CD4-positive, alpha-beta memory T cell (primary cell): ENCODE measurements at regions not wholly inside any gene's neighbourhood (a gene's known extent, or its start where the extent isn't known, plus 50 kb on each side); places are given as distances from the start of the nearest gene placed in this dataset.

Source experiments
- CTCF ChIA-PET: fragments of 350-600 bp; sonication (Branson Sonifier 250); formaldehyde crosslinking; loops from one replicate; lab custom pipeline; 2021; ENCODE audit warnings: inconsistent platforms; ENCODE audit not compliant: partially characterized antibody; lab: Charles Lee
- POLR2A ChIA-PET: fragments of 350-600 bp; sonication (Branson Sonifier 250); formaldehyde crosslinking; loops from one replicate; lab custom pipeline; 2021; ENCODE audit not compliant: partially characterized antibody; lab: Charles Lee
- DNase-seq, 5 donors: peaks; one replicate each; pipeline versions ENCODE4 v3.0.0 to v3.0.0-alpha.2; 2020 to 2022; ENCODE audit warnings: mixed read lengths in 1 of 5
- H3K27ac ChIP-seq: one replicate; pipeline ENCODE4 v1.7.0; 2013; ENCODE audit warnings: low read depth, low read length
- H3K27me3 ChIP-seq: 2 replicates; pipeline ENCODE4 v1.7.0; 2013; ENCODE audit warnings: mild to moderate bottlenecking, low read length, moderate library complexity; ENCODE audit not compliant: insufficient read depth
- H3K36me3 ChIP-seq: 2 replicates; pipeline ENCODE4 v1.7.0; 2013; ENCODE audit warnings: mild to moderate bottlenecking, low read length, moderate library complexity; ENCODE audit not compliant: insufficient read depth
- H3K4me1 ChIP-seq: 2 replicates; pipeline ENCODE4 v1.7.0; 2013; ENCODE audit warnings: mild to moderate bottlenecking, low read length, moderate library complexity; ENCODE audit not compliant: insufficient read depth
- H3K4me3 ChIP-seq, 2 donors: one replicate each; pipeline ENCODE4 v1.7.0; 2013; ENCODE audit warnings: low read length in 2 of 2, mild to moderate bottlenecking in 1 of 2
- H3K9me3 ChIP-seq, 2 donors: one replicate each; pipeline ENCODE4 v1.7.0; 2013; ENCODE audit warnings: low read length in 2 of 2, control low read depth in 1 of 2; ENCODE audit not compliant: control insufficient read depth in 1 of 2
- H3K27ac Mint-ChIP-seq, 7 donors: one replicate each; pipeline ENCODE4 v1.8.0; 2020 to 2021; ENCODE audit warnings: mixed read lengths in 7 of 7, mild to moderate bottlenecking in 6 of 7, inconsistent platforms in 3 of 7, moderate library complexity in 3 of 7
- H3K27me3 Mint-ChIP-seq, 2 donors: one replicate each; pipeline ENCODE4 v1.8.0; 2020 to 2021; ENCODE audit warnings: mixed read lengths in 2 of 2
- H3K36me3 Mint-ChIP-seq, 2 donors: one replicate each; pipeline ENCODE4 v1.8.0; 2020 to 2021; ENCODE audit warnings: mixed read lengths in 2 of 2, inconsistent platforms in 1 of 2, mild to moderate bottlenecking in 1 of 2
- H3K4me1 Mint-ChIP-seq, 4 donors: one replicate each; pipeline ENCODE4 v1.8.0; 2020 to 2021; ENCODE audit warnings: mixed read lengths in 4 of 4, mild to moderate bottlenecking in 1 of 4
- H3K4me3 Mint-ChIP-seq, 8 donors: one replicate each; pipeline ENCODE4 v1.8.0; 2020 to 2021; ENCODE audit warnings: mixed read lengths in 8 of 8, mild to moderate bottlenecking in 7 of 8, moderate library complexity in 6 of 8, inconsistent platforms in 3 of 8
- H3K9me3 Mint-ChIP-seq, 8 donors: one replicate each; pipeline ENCODE4 v1.8.0; 2020 to 2021; ENCODE audit warnings: mixed read lengths in 8 of 8, mild to moderate bottlenecking in 5 of 8, inconsistent platforms in 3 of 8, moderate library complexity in 1 of 8
- intact Hi-C: fragments of 100-400 bp; cut with micrococcal nuclease; formaldehyde crosslinking; loops from one replicate; pipeline ENCODE4 v1.15.1; 2023

DNA sequence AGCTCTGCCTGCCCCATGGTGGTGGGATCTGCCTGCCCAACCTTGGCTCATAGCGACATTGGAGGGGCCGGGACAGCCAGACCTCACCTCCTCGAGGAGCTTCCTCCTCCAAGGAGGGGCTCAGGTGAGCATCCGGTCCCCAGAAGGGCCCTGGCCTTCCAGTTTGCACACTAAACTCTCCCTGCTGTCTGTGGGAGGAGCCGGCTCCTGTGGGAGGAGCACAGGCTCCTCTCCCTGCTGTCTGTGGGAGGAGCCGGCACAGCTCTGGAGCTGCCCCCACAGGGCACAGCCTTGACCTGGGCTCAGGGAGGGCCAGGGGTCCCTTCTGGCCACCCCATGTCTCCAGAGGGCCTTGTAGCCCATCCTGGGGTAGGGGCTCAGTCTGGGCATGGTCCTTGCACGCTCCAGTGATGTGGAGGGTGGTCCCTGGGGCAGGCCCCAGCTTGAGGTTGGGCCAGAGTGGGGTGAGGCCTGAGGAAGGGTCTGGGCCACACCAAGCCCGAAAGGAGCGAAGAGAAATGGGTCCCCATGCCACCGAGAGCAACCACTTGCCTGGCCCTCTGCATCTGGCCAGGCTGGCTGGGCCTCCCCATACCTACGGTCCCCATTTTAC lies 147.5 kb upstream of the C14orf180 start:
- Histone ChIP-seq H3K27me3 (no peaks in the 10 kb centered on the region), H3K27ac (no peak overlapping the region), H3K4me3 (no peak overlapping the region), H3K9me3 (no peaks in the 10 kb centered on the region), H3K36me3 (no peaks in the 10 kb centered on the region), H3K4me1 (no peaks in the 10 kb centered on the region)
- intact Hi-C loops: no loop called here
- no peak for DNase-seq
- ChIA-PET CTCF (no interaction called here), POLR2A (no interaction called here)
- Mint-ChIP-seq H3K27me3 (peaks cover 2 to 4% of the 10 kb centered on the region in 2 donors), H3K36me3 (no peaks in the 10 kb centered on the region), H3K27ac (no peak overlapping the region), H3K9me3 (peaks cover 0 to 1% (median 0%) of the 10 kb centered on the region in 8 donors), H3K4me1 (peaks cover 0 to 5% (median 0%) of the 10 kb centered on the region in 4 donors), H3K4me3 (no peak overlapping the region)

DNA sequence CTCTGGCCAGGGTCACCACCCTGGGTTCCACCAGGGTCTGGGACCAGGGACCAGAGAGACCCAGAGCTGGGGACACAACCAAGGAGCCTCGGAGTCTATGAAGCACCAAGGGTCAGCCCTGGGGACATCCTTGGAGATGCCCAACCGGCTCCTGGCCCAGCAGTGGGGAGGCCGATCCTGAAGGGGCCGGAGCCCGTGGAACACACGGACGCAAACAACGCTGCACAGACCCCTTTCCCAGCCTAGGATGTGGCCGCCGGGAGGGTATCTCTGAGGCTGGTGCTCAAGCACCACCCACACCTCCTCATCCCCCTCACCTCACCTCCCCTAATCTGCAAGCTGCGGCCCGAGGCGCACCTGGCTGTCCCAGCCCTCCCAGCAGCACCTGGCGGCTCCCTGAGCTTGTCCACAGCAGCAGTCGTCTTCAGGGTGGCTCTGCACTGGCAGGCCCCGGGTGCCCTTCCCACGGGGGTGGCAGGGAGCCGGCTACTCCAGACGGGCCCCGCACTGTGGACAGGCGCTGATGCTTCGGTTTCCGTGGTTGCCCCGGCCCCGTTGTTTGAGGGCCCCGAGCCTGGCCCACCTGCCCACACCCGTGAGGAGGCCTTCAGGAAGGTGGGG lies 146.8 kb upstream of the C14orf180 start:
- H3K9me3 ChIP-seq: no peaks in the 10 kb centered on the region
- no peak overlapping the region for H3K4me3 ChIP-seq
- no peaks in the 10 kb centered on the region for H3K27me3 ChIP-seq
- H3K27ac ChIP-seq: no peak overlapping the region
- Mint-ChIP-seq H3K36me3 (no peaks in the 10 kb centered on the region), H3K4me1 (peaks cover 0 to 5% (median 0%) of the 10 kb centered on the region in 4 donors), H3K4me3 (no peak overlapping the region), H3K9me3 (peaks cover 0 to 1% (median 0%) of the 10 kb centered on the region in 8 donors), H3K27me3 (peaks cover 2 to 4% of the 10 kb centered on the region in 2 donors), H3K27ac (no peak overlapping the region)
- no peaks in the 10 kb centered on the region for H3K4me1 ChIP-seq
- ChIA-PET CTCF (no interaction called here), POLR2A (no interaction called here)
- no peaks in the 10 kb centered on the region for H3K36me3 ChIP-seq
- DNase-seq: no peak
- intact Hi-C loops: no loop called here

DNA sequence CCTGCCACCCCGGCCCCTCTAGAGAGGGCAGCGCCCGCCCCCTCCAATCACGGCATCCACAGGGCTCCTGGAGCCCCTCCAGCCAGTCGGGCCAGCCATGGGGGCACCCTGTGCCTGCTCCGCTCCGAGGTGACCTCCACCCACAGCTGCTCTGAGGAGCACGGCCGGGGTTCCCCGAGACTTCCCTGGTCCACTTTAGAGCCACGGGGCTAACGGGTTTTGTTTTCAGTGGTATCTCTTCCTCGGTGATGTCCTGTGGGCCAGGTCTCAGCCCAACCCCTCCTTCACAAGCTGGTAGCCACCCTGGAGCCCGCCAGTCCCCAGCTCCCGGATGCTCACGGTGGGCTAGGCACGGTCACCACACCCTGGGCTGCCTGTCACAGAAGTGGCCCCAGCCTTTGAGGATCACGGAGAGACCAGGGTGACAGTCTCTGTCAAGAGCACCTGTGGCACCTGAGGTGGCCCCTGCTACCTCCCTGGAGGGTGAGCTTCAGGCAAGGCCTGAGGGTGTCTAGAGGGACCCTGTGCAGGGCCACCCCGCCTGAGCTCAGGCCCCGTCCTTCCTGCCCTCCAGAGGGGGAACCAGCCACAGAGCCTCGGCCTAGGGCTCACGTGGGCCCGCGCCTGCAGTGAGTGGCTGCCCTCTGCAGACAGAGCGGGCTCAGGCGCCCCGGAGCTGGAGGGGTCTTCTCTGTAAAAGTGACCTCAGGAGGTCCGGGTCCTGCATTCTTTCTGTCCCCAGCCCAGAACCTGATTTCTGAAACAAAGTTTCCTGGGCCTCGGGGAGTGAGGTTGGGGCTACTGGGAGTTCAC lies 146.0 kb upstream of the C14orf180 start:
- no peaks in the 10 kb centered on the region for H3K27me3 ChIP-seq
- H3K36me3 ChIP-seq: no peaks in the 10 kb centered on the region
- Mint-ChIP-seq H3K9me3 (peaks cover 0 to 1% (median 0%) of the 10 kb centered on the region in 8 donors), H3K27ac (no peak overlapping the region), H3K27me3 (peaks cover 2 to 4% of the 10 kb centered on the region in 2 donors), H3K4me1 (peaks cover 0 to 5% (median 0%) of the 10 kb centered on the region in 4 donors), H3K36me3 (no peaks in the 10 kb centered on the region), H3K4me3 (no peak overlapping the region)
- intact Hi-C loops: no loop called here
- ChIA-PET CTCF (no interaction called here), POLR2A (no interaction called here)
- H3K27ac ChIP-seq: no peak overlapping the region
- no peaks in the 10 kb centered on the region for H3K9me3 ChIP-seq
- no peaks in the 10 kb centered on the region for H3K4me1 ChIP-seq
- no peak overlapping the region for H3K4me3 ChIP-seq
- peak in 1 of 5 donors; percentile 12 for DNase-seq

DNA sequence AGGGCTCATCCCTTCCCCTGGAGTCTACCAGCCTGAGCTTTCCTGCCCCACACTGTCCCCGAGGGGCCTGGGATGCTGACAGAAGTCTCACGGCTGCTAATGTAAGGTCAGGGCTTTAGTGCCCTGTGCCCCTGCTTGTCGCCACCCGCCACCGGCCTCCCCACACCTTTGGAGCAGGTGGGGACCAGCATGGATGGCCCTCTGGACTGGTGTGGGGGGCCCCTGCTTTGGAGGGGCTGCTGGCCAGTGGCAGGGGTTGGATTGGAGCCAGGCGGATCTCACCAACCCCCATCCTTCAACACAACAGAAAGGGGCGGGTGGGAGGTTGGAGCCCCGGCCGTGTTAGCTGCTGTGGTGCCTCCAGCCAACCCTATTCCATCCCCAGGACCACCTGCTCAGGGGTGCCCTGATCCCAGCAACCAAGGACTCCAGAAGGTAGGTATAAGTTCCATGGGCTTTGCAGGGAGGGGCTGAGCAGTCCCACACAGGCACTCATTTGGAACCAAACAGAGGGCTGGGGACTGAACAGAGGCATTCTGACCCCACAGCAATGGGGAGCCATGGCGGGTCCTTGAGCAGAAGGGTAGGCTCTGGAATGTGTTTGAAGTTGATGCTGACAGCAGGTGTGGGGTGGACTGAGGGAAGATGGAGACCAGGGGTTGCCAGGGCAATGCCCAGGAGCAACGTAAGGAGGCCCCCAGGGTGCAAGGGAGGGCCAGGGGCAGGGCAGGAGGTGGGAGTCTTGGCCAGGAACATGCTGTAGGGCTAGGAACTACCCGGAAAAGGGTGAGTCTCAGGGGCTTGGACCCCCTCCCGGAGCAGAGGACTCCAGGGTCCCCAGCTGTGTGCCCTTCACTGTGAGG lies 145.1 kb upstream of the C14orf180 start:
- DNase-seq: no peak
- H3K9me3 ChIP-seq: no peaks in the 10 kb centered on the region
- Mint-ChIP-seq H3K9me3 (peaks cover 0 to 1% (median 0%) of the 10 kb centered on the region in 8 donors), H3K27ac (no peak overlapping the region), H3K4me1 (no peaks in the 10 kb centered on the region), H3K36me3 (no peaks in the 10 kb centered on the region), H3K4me3 (no peak overlapping the region), H3K27me3 (peaks cover 1 to 2% of the 10 kb centered on the region in 2 donors)
- ChIA-PET POLR2A (no interaction called here), CTCF (no interaction called here)
- H3K4me3 ChIP-seq: no peak overlapping the region
- H3K4me1 ChIP-seq: no peaks in the 10 kb centered on the region
- H3K27me3 ChIP-seq: no peaks in the 10 kb centered on the region
- H3K36me3 ChIP-seq: no peaks in the 10 kb centered on the region
- H3K27ac ChIP-seq: no peak overlapping the region
- intact Hi-C loops: no loop called here

DNA sequence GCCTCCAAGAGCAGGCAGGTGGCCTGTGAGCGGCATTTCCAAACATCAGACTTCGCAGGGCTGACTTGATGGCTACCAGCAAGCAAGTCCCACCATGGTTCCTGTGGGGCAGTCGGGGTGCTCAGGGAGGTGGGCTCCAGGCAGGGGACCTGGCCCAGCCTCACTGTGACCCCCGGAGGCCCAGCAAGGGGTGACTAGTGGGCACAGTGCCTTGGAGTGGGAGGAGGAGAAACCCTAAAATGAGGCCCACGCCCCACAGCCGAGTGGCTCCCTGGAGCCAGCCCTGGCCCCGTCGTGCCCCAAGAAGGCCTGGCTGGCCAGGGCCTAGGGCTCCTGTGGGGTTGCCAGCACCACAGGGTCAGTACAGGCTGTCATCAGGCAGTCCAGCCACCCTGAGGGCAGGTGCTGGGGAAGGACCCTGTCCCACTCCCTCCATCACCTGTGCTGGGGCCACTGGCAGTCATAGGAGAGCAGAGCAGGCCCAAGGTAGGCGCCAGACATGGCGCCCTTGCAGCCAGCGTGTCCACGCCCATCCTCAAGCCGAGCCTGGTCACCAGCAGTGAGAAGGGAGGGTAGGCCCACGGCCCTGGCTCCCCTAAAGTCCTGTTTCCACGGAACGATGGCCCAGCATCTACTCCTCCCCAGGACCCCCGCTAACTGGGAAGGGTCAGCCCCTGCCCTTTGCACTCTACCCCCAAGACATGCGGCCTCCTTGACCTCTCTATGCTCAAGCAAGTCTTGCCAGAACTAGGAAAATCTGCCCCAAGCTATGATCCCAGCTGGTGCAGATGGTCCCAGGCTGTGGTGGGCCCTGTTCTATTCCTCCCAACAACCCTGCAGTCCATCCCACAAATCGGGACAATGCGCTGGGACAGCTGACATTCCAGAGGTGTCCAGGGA lies 144.2 kb upstream of the C14orf180 start:
- intact Hi-C loops: no loop called here
- Mint-ChIP-seq H3K4me1 (no peaks in the 10 kb centered on the region), H3K4me3 (no peak overlapping the region), H3K27me3 (peaks cover 1 to 2% of the 10 kb centered on the region in 2 donors), H3K9me3 (peaks cover 0 to 1% (median 0%) of the 10 kb centered on the region in 8 donors), H3K27ac (no peak overlapping the region), H3K36me3 (no peaks in the 10 kb centered on the region)
- ChIA-PET POLR2A (no interaction called here), CTCF (no interaction called here)
- no peak for DNase-seq
- no peaks in the 10 kb centered on the region for H3K27me3 ChIP-seq
- H3K4me3 ChIP-seq: no peak overlapping the region
- H3K9me3 ChIP-seq: no peaks in the 10 kb centered on the region
- no peaks in the 10 kb centered on the region for H3K36me3 ChIP-seq
- no peak overlapping the region for H3K27ac ChIP-seq
- H3K4me1 ChIP-seq: no peaks in the 10 kb centered on the region

DNA sequence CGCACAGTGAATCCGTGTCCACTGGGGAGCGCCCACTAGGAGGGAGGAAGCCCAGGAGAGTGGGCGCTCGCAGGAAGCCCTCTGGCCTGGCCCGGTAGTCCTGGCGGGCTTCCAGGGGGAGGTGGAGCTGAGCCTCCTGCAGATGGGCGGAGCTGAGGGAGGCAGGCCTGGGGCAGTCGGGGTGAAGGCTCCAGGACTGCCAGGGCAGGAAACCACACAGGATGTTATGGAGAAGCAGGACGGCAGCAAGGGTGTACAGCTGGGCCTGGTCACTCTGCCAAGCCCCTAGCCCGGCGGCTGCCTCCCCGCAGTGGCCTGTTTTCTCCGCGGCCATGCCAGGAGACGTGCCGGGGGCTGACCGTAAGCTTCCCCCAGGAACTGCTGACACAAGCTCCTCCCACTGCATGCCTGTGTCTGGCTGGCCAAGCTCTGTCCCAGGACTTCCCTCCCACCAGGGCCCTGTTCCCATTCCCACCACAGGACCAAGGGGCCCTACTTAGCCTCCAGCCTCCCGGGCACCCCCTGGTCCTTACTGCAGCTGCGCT lies 143.4 kb upstream of the C14orf180 start:
- Mint-ChIP-seq H3K4me1 (no peaks in the 10 kb centered on the region), H3K27me3 (peaks cover 0 to 2% of the 10 kb centered on the region in 2 donors), H3K27ac (no peak overlapping the region), H3K4me3 (no peak overlapping the region), H3K9me3 (peaks cover 0 to under 1% (median 0%) of the 10 kb centered on the region in 8 donors), H3K36me3 (no peaks in the 10 kb centered on the region)
- H3K4me3 ChIP-seq: no peak overlapping the region
- H3K36me3 ChIP-seq: no peaks in the 10 kb centered on the region
- ChIA-PET POLR2A (no interaction called here), CTCF (no interaction called here)
- DNase-seq: no peak
- no peak overlapping the region for H3K27ac ChIP-seq
- H3K27me3 ChIP-seq: no peaks in the 10 kb centered on the region
- intact Hi-C loops: no loop called here
- H3K9me3 ChIP-seq: no peaks in the 10 kb centered on the region
- H3K4me1 ChIP-seq: no peaks in the 10 kb centered on the region
